ENCODE measurements at regions not wholly inside any gene's neighbourhood (a gene's known extent, or its start where the extent isn't known, plus 50 kb on each side); places are given as distances from the start of the nearest gene placed in this dataset.

GRCh38 chr14:53723221-53723620 lies 233.4 kb downstream of the BMP4 start:
- H4K20me1 ChIP-seq (ENCODE audit: control insufficient read depth, insufficient read depth, low read depth, low read length): no peaks in the 10 kb centered on the region
- H3F3A ChIP-seq (ENCODE audit: control insufficient read depth, insufficient read depth): no peaks in the 10 kb centered on the region
- H3K27me3 ChIP-seq (ENCODE audit: control insufficient read depth, low read length): no peaks in the 10 kb centered on the region
- no peak overlapping the region for H3K27ac ChIP-seq (ENCODE audit: low read depth, low read length)
- no peak for TF ChIP-seq EZH2phosphoT487 (IDR thresholded peaks at IDR 0.05; ENCODE audit: borderline replicate concordance, low read length)
- TF ChIP-seq CTCF (IDR thresholded peaks at IDR 0.05; ENCODE audit: low read depth, low read length, poor library complexity, severe bottlenecking): no peak
- no peak overlapping the region for H3K4me2 ChIP-seq (ENCODE audit: low read length)
- no peaks in the 10 kb centered on the region for H3K79me2 ChIP-seq (ENCODE audit: control insufficient read depth, low read length)
- no peaks in the 10 kb centered on the region for H3K4me1 ChIP-seq (ENCODE audit: control insufficient read depth, low read length)
- H3K9me3 ChIP-seq (ENCODE audit: control insufficient read depth, insufficient read depth, low read length): no peaks in the 10 kb centered on the region
- no peaks in the 10 kb centered on the region for H3K9me2 ChIP-seq (replicated peaks; ENCODE audit: control insufficient read depth, low read length)
- no peak overlapping the region for H3K4me3 ChIP-seq (ENCODE audit: low read length)
- H3K36me3 ChIP-seq (ENCODE audit: control insufficient read depth, low read length): no peaks in the 10 kb centered on the region

GRCh38 chr14:53719536-53719935 lies 237.1 kb downstream of the BMP4 start:
- Histone ChIP-seq H3K9me2 (replicated peaks; ENCODE audit: control insufficient read depth, low read length) (no peaks in the 10 kb centered on the region), H3K36me3 (ENCODE audit: control insufficient read depth, low read length) (no peaks in the 10 kb centered on the region), H3K9me3 (ENCODE audit: control insufficient read depth, insufficient read depth, low read length) (no peaks in the 10 kb centered on the region), H4K20me1 (ENCODE audit: control insufficient read depth, insufficient read depth, low read depth, low read length) (no peaks in the 10 kb centered on the region), H3K27ac (ENCODE audit: low read depth, low read length) (no peak overlapping the region), H3K4me3 (ENCODE audit: low read length) (no peak overlapping the region), H3K27me3 (ENCODE audit: control insufficient read depth, low read length) (no peaks in the 10 kb centered on the region), H3F3A (ENCODE audit: control insufficient read depth, insufficient read depth) (no peaks in the 10 kb centered on the region), H3K79me2 (ENCODE audit: control insufficient read depth, low read length) (no peaks in the 10 kb centered on the region), H3K4me2 (ENCODE audit: low read length) (no peak overlapping the region), H3K4me1 (ENCODE audit: control insufficient read depth, low read length) (no peaks in the 10 kb centered on the region)
- TF ChIP-seq EZH2phosphoT487 (IDR thresholded peaks at IDR 0.05; ENCODE audit: borderline replicate concordance, low read length) (no peak), CTCF (IDR thresholded peaks at IDR 0.05; ENCODE audit: low read depth, low read length, poor library complexity, severe bottlenecking) (no peak)

GRCh38 chr14:53716578-53716977 lies 240.0 kb downstream of the BMP4 start:
- Histone ChIP-seq H3K36me3 (ENCODE audit: control insufficient read depth, low read length) (no peaks in the 10 kb centered on the region), H3F3A (ENCODE audit: control insufficient read depth, insufficient read depth) (no peaks in the 10 kb centered on the region), H3K9me3 (ENCODE audit: control insufficient read depth, insufficient read depth, low read length) (no peaks in the 10 kb centered on the region), H3K9me2 (replicated peaks; ENCODE audit: control insufficient read depth, low read length) (no peaks in the 10 kb centered on the region), H3K27ac (ENCODE audit: low read depth, low read length) (no peak overlapping the region), H3K4me2 (ENCODE audit: low read length) (no peak overlapping the region), H4K20me1 (ENCODE audit: control insufficient read depth, insufficient read depth, low read depth, low read length) (no peaks in the 10 kb centered on the region), H3K4me1 (ENCODE audit: control insufficient read depth, low read length) (no peaks in the 10 kb centered on the region), H3K79me2 (ENCODE audit: control insufficient read depth, low read length) (no peaks in the 10 kb centered on the region), H3K27me3 (ENCODE audit: control insufficient read depth, low read length) (no peaks in the 10 kb centered on the region), H3K4me3 (ENCODE audit: low read length) (no peak overlapping the region)
- TF ChIP-seq CTCF (IDR thresholded peaks at IDR 0.05; ENCODE audit: low read depth, low read length, poor library complexity, severe bottlenecking): no peak
- TF ChIP-seq EZH2phosphoT487 (IDR thresholded peaks at IDR 0.05; ENCODE audit: borderline replicate concordance, low read length): no peak

Data from DOHH2 (cell line).